Kidney epithelial cell (primary cell): ENCODE measurements at regions not wholly inside any gene's neighbourhood (a gene's known extent, or its start where the extent isn't known, plus 50 kb on each side); places are given as distances from the start of the nearest gene placed in this dataset.

ENCODE experiments used
- DNase-seq: peaks from one replicate; pipeline ENCODE4 v3.0.0-alpha.2; 2010; ENCODE audit warnings: low read depth
- H3K27me3 ChIP-seq: 2 replicates; pipeline ENCODE4 v1.6.0; 2011; ENCODE audit warnings: low read length; ENCODE audit not compliant: control insufficient read depth, insufficient read depth
- H3K36me3 ChIP-seq: 2 replicates; pipeline ENCODE4 v1.5.1; 2011; ENCODE audit warnings: low read length; ENCODE audit not compliant: control insufficient read depth, insufficient read depth
- H3K4me3 ChIP-seq: 2 replicates; pipeline ENCODE4 v1.5.1; 2011; ENCODE audit warnings: low read depth, mild to moderate bottlenecking, control low read depth, low read length
- TF ChIP-seq, protein P1 (sequence below): IDR thresholded peaks from 2 replicates; pipeline ENCODE4 v1.5.1; 2011; ENCODE audit warnings: mild to moderate bottlenecking, moderate library complexity, low read length, control low read depth, inconsistent platforms; ENCODE audit not compliant: insufficient read depth, poor library complexity, severe bottlenecking

DNA sequence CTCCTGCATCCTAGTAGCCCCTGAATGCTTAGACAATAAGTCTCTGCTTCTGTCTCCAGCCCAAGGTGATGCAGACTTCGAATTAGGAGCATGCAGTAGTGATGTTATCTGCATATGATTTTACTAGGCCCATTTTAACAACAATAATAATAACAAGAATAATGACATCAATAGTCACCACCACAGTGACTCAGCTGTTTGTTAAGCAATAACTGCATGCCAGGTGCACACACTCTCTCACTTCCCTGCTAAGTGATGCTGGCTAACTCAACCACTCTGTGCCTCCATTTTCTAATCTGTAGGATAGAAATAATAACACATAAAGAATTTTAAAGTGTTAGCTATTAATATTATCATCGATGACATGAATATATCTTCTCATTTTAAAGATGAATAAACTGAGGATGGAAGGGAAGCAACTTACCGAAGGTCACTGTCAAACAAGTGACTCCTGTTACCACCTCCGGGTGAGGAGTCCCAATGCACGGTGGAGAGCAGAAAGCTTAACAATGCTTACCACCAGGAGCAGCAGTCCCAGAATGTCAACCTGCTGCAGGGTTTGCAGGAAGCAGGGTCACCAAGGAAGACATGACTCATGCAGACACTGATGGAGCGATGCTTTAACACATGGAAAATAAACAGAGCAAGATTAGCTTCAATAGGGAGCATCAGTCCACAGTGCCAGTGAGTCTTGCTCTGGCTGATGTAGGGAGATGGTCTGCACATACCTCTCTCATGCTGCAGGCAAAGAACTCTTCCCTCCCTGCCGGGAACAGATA is 290.2 kb downstream of the SPATA17 start:
- Histone ChIP-seq H3K4me3 (no peak overlapping the region), H3K27me3 (peaks cover 2% of the 10 kb centered on the region), H3K36me3 (no peaks in the 10 kb centered on the region)
- TF ChIP-seq, protein P1, sequence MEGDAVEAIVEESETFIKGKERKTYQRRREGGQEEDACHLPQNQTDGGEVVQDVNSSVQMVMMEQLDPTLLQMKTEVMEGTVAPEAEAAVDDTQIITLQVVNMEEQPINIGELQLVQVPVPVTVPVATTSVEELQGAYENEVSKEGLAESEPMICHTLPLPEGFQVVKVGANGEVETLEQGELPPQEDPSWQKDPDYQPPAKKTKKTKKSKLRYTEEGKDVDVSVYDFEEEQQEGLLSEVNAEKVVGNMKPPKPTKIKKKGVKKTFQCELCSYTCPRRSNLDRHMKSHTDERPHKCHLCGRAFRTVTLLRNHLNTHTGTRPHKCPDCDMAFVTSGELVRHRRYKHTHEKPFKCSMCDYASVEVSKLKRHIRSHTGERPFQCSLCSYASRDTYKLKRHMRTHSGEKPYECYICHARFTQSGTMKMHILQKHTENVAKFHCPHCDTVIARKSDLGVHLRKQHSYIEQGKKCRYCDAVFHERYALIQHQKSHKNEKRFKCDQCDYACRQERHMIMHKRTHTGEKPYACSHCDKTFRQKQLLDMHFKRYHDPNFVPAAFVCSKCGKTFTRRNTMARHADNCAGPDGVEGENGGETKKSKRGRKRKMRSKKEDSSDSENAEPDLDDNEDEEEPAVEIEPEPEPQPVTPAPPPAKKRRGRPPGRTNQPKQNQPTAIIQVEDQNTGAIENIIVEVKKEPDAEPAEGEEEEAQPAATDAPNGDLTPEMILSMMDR = no peak
- DNase-seq = no peak

DNA sequence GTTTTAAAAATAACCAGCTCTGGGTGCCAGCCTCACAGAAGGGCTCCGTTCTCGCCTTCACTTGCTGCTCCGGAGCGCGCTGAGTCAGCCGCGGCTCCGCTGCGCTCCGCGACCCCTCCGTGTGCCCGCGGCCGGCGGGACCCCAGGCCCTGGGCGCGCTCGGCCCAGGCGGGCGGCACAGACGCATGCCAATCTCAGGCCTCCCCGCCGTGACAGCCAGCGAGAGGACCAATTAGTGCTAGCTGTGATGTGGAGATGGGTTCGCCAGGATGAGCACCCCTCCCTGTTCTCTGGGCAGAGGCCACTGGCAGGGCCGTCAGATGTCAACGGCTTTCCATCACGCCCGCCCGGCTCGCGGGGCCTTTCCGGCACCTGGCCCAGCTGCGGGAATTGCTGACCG is 293.8 kb downstream of the SPATA17 start:
- Histone ChIP-seq H3K4me3 (peak overlapping the region; percentile 13), H3K36me3 (no peaks in the 10 kb centered on the region), H3K27me3 (peaks cover 2% of the 10 kb centered on the region)
- TF ChIP-seq, protein P1 = no peak
- no peak for DNase-seq

DNA sequence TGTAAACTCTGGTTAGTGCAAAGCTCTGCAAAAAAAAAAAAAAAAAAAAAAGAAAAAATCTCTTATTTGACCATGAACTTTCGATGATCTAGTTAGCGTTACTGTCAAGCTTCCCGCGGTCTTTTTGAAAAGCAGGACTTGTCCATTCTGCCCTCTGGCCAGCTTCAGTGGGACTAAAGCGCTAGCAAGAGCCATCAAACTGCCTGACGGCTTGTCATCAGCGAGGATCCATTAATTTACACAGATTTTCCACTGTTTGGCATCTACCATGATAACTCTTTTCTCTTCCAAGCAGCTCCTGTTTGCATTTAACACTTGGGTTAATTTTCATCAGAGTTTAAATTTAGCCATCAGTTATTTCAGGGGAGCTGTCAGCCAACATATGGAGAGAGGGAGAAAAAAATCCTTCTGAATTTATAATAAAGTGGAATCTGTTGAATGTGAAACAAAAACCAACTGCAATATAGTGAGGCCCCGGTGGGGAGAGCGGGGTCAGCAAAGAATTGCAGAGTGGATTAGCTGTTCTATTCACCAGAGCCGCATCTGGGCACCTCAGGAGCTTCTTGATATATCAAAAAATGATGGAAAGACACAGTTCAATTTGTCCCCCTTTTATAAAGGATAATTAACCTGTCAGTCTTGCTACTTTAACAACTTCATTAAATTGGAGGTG is 298.2 kb downstream of the SPATA17 start:
- Histone ChIP-seq H3K36me3 (no peaks in the 10 kb centered on the region), H3K4me3 (no peak overlapping the region), H3K27me3 (peaks cover 2% of the 10 kb centered on the region)
- TF ChIP-seq, protein P1 = no peak
- DNase-seq = no peak

DNA sequence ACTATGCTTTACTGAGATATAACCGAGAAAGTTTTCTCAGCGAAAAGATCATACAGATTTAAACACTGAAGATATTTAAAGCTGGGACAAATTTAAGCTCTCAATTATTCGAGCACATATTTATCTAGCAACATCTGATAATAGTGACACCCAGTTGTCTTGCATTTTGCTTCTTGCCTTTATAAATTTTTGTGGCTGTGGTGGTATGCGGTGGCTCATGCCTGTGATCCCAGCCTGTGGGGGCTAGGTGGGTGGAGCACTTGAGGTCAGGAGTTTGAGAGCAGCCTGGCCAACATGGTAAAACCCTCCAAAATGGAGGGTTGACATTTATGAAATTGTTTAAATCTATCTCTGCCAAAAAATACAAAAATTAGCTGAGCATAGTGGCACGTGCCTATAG is 312.2 kb downstream of the SPATA17 start:
- no peak overlapping the region for H3K4me3 ChIP-seq
- no peak for DNase-seq
- TF ChIP-seq, protein P1 = no peak
- no peaks in the 10 kb centered on the region for H3K36me3 ChIP-seq
- no peaks in the 10 kb centered on the region for H3K27me3 ChIP-seq

DNA sequence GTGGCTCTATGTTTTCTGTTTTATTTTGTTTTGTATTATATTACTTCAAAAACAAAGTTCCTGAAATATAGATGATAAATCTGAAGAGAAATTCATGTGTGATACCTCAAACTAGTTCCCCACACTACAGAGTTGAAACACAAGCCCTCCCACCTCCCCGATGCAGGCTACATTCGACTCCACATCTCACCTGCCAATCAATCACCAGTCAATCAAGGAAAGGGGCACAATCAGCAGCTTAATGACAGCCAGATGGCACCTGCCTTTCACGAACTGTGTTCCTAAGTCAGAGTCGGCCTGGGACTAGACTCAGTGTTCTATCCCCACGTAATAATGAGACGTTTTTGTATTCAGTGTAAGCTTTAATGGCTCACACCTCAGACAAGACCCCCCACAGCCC is 313.4 kb downstream of the SPATA17 start:
- no peak for DNase-seq
- no peaks in the 10 kb centered on the region for H3K36me3 ChIP-seq
- TF ChIP-seq, protein P1 = no peak
- H3K4me3 ChIP-seq = no peak overlapping the region
- H3K27me3 ChIP-seq = no peaks in the 10 kb centered on the region
